WTC11 (cell line): ENCODE measurements at regions not wholly inside any gene's neighbourhood (a gene's known extent, or its start where the extent isn't known, plus 50 kb on each side); places are given as distances from the start of the nearest gene placed in this dataset.

Experiments used
- ATAC-seq: fragments of 200-7000 bp; cut with Tn5 transposase; 2 replicates; pipeline ENCODE4 v1.10.0; 2021; ENCODE audit warnings: mild to moderate bottlenecking, moderate library complexity
- CTCF ChIA-PET: fragments of 300-600 bp; sonication (Branson Sonifier 250); formaldehyde crosslinking; loops from one replicate; lab custom pipeline; 2021; ENCODE audit warnings: antibody characterized with exemption; lab: Charles Lee
- POLR2A ChIA-PET: fragments of 350-600 bp; sonication (Branson Sonifier 250); formaldehyde crosslinking; loops from one replicate; lab custom pipeline; 2021; ENCODE audit warnings: antibody characterized with exemption; lab: Charles Lee
- DNase-seq: peaks from one replicate; pipeline ENCODE4 v3.0.0; 2021; ENCODE audit warnings: low spot score
- H3K27ac Mint-ChIP-seq: 2 replicates; pipeline ENCODE4 v1.8.0; 2021; ENCODE audit warnings: mixed read lengths
- H3K27me3 Mint-ChIP-seq: 2 replicates; pipeline ENCODE4 v1.8.0; 2021; ENCODE audit warnings: low read depth, mild to moderate bottlenecking, moderate library complexity, mixed read lengths
- H3K36me3 Mint-ChIP-seq: 2 replicates; pipeline ENCODE4 v1.8.0; 2021; ENCODE audit warnings: mixed read lengths
- H3K4me1 Mint-ChIP-seq: 2 replicates; pipeline ENCODE4 v1.8.0; 2022; ENCODE audit warnings: mixed read lengths
- H3K4me3 Mint-ChIP-seq: 2 replicates; pipeline ENCODE4 v1.8.0; 2021; ENCODE audit warnings: mild to moderate bottlenecking, moderate library complexity, mixed read lengths
- H3K9me3 Mint-ChIP-seq: 2 replicates; pipeline ENCODE4 v1.8.0; 2021; ENCODE audit warnings: mixed read lengths
- AR ChIP-seq: fragments of 250-450 bp; sonication (Bioruptor Pico); IDR thresholded peaks from 2 replicates; pipeline ENCODE4 v1.9.0; 2021; ENCODE audit warnings: mild to moderate bottlenecking
- ATF1 ChIP-seq: sonication (generic); formaldehyde crosslinking; IDR thresholded peaks from 2 replicates; pipeline ENCODE4 v1.8.1; 2023; ENCODE audit warnings: mild to moderate bottlenecking, moderate library complexity, missing genetic modification reagents
- CBFB ChIP-seq: sonication (generic); formaldehyde crosslinking; IDR thresholded peaks from 2 replicates; pipeline ENCODE4 v1.8.1; 2022; ENCODE audit warnings: mild to moderate bottlenecking, low read depth, missing genetic modification reagents
- E2F4 ChIP-seq: sonication (generic); formaldehyde crosslinking; IDR thresholded peaks from 2 replicates; pipeline ENCODE4 v1.8.1; 2022; ENCODE audit warnings: low read depth, mild to moderate bottlenecking, moderate library complexity, missing genetic modification reagents, borderline replicate concordance
- ELF4 ChIP-seq: sonication (generic); formaldehyde crosslinking; IDR thresholded peaks from 2 replicates; pipeline ENCODE4 v1.8.1; 2022; ENCODE audit warnings: low read depth, mild to moderate bottlenecking, moderate library complexity, missing genetic modification reagents
- ERG ChIP-seq: fragments of 250-450 bp; sonication (Bioruptor Pico); IDR thresholded peaks from 2 replicates; pipeline ENCODE4 v1.8.0; 2021; ENCODE audit warnings: mild to moderate bottlenecking
- ETV6 ChIP-seq: sonication (generic); formaldehyde crosslinking; IDR thresholded peaks from 2 replicates; pipeline ENCODE4 v1.8.1; 2022; ENCODE audit warnings: mild to moderate bottlenecking, missing genetic modification reagents
- GTF2I ChIP-seq: fragments of 250-450 bp; sonication (Bioruptor Pico); conservative IDR thresholded peaks from 2 replicates; pipeline ENCODE4 v1.4.0; 2021; ENCODE audit warnings: mild to moderate bottlenecking
- JUN ChIP-seq: sonication (generic); formaldehyde crosslinking; IDR thresholded peaks from 2 replicates; pipeline ENCODE4 v1.8.0; 2023; ENCODE audit warnings: mild to moderate bottlenecking, missing genetic modification reagents
- NFE2L1 ChIP-seq: sonication (generic); formaldehyde crosslinking; IDR thresholded peaks from 2 replicates; pipeline ENCODE4 v1.8.1; 2023; ENCODE audit warnings: missing genetic modification reagents
- PRRX2 ChIP-seq: fragments of 250-450 bp; sonication (Bioruptor Pico); IDR thresholded peaks from 2 replicates; pipeline ENCODE4 v1.8.0; 2021; ENCODE audit warnings: mild to moderate bottlenecking
- SMAD3 ChIP-seq: sonication (generic); formaldehyde crosslinking; IDR thresholded peaks from 2 replicates; pipeline ENCODE4 v1.8.0; 2022; ENCODE audit warnings: missing genetic modification reagents, mild to moderate bottlenecking, borderline replicate concordance
- SP1 ChIP-seq: sonication (generic); formaldehyde crosslinking; conservative IDR thresholded peaks from 2 replicates; pipeline ENCODE4 v1.8.1; 2022; ENCODE audit warnings: missing genetic modification reagents
- TEAD1 ChIP-seq: sonication (generic); formaldehyde crosslinking; IDR thresholded peaks from 2 replicates; pipeline ENCODE4 v1.8.0; 2022; ENCODE audit warnings: mild to moderate bottlenecking, missing genetic modification reagents
- ZBTB21 ChIP-seq: sonication (generic); formaldehyde crosslinking; IDR thresholded peaks from 2 replicates; pipeline ENCODE4 v1.8.1; 2023; ENCODE audit warnings: mild to moderate bottlenecking, missing genetic modification reagents, borderline replicate concordance
- ZMAT4 ChIP-seq: fragments of 250-450 bp; sonication (Bioruptor Pico); IDR thresholded peaks from 2 replicates; pipeline ENCODE4 v1.9.0; 2021; ENCODE audit warnings: mild to moderate bottlenecking
- ZNF138 ChIP-seq: sonication (generic); formaldehyde crosslinking; conservative IDR thresholded peaks from 2 replicates; pipeline ENCODE4 v1.8.1; 2022; ENCODE audit warnings: mild to moderate bottlenecking, moderate library complexity, missing genetic modification reagents
- ZNF232 ChIP-seq: sonication (generic); formaldehyde crosslinking; IDR thresholded peaks from 2 replicates; pipeline ENCODE4 v1.8.0; 2022; ENCODE audit warnings: mild to moderate bottlenecking, missing genetic modification reagents
- ZNF263 ChIP-seq: sonication (generic); formaldehyde crosslinking; IDR thresholded peaks from 2 replicates; pipeline ENCODE4 v1.8.1; 2022; ENCODE audit warnings: low read depth, mild to moderate bottlenecking, moderate library complexity, missing genetic modification reagents
- ZNF423 ChIP-seq: fragments of 250-450 bp; sonication (Bioruptor Pico); IDR thresholded peaks from 2 replicates; pipeline ENCODE4 v2.1.2; 2022; ENCODE audit warnings: mild to moderate bottlenecking, moderate library complexity
- TF ChIP-seq, protein P1 (sequence below): sonication (generic); formaldehyde crosslinking; IDR thresholded peaks from 2 replicates; pipeline ENCODE4 v1.8.0; 2022; ENCODE audit warnings: missing genetic modification reagents
- TF ChIP-seq, protein P2 (sequence below): sonication (generic); formaldehyde crosslinking; IDR thresholded peaks from 2 replicates; pipeline ENCODE4 v1.8.1; 2023; ENCODE audit warnings: mild to moderate bottlenecking, missing genetic modification reagents, moderate library complexity
- TF ChIP-seq, protein P3 (sequence below): sonication (generic); formaldehyde crosslinking; conservative IDR thresholded peaks from 2 replicates; pipeline ENCODE4 v1.8.1; 2023; ENCODE audit warnings: mild to moderate bottlenecking, low read depth, missing genetic modification reagents, moderate library complexity

GRCh38 chr9:3682186-3682585 lies 156.4 kb upstream of the RFX3 start:
- H3K36me3 Mint-ChIP-seq, result no peaks in the 10 kb centered on the region
- CTCF ChIA-PET, result no interaction called here
- no peaks in the 10 kb centered on the region for H3K4me1 Mint-ChIP-seq
- H3K27me3 Mint-ChIP-seq, result no peaks in the 10 kb centered on the region
- DNase-seq (no peak), ATAC-seq (no peak)
- POLR2A ChIA-PET, result interaction anchor here (0.6 kb wide), 1 partner anchor 596 kb away, joined by 3 read pairs; no protein-coding TSS in a partner anchor
- H3K27ac Mint-ChIP-seq, result no peak overlapping the region
- no peaks in the 10 kb centered on the region; the same call in 1 of the 2 replicates for H3K9me3 Mint-ChIP-seq
- no peak overlapping the region for H3K4me3 Mint-ChIP-seq
- no peak for TF ChIP-seq CBFB
- TF ChIP-seq ZMAT4 (CRISPR knock-in tag), result no peak
- TF ChIP-seq ZNF263 (CRISPR knock-in tag), result no peak
- TF ChIP-seq, protein P1, sequence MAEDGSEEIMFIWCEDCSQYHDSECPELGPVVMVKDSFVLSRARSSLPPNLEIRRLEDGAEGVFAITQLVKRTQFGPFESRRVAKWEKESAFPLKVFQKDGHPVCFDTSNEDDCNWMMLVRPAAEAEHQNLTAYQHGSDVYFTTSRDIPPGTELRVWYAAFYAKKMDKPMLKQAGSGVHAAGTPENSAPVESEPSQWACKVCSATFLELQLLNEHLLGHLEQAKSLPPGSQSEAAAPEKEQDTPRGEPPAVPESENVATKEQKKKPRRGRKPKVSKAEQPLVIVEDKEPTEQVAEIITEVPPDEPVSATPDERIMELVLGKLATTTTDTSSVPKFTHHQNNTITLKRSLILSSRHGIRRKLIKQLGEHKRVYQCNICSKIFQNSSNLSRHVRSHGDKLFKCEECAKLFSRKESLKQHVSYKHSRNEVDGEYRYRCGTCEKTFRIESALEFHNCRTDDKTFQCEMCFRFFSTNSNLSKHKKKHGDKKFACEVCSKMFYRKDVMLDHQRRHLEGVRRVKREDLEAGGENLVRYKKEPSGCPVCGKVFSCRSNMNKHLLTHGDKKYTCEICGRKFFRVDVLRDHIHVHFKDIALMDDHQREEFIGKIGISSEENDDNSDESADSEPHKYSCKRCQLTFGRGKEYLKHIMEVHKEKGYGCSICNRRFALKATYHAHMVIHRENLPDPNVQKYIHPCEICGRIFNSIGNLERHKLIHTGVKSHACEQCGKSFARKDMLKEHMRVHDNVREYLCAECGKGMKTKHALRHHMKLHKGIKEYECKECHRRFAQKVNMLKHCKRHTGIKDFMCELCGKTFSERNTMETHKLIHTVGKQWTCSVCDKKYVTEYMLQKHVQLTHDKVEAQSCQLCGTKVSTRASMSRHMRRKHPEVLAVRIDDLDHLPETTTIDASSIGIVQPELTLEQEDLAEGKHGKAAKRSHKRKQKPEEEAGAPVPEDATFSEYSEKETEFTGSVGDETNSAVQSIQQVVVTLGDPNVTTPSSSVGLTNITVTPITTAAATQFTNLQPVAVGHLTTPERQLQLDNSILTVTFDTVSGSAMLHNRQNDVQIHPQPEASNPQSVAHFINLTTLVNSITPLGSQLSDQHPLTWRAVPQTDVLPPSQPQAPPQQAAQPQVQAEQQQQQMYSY (CRISPR knock-in tag), result no peak
- TF ChIP-seq, protein P2, sequence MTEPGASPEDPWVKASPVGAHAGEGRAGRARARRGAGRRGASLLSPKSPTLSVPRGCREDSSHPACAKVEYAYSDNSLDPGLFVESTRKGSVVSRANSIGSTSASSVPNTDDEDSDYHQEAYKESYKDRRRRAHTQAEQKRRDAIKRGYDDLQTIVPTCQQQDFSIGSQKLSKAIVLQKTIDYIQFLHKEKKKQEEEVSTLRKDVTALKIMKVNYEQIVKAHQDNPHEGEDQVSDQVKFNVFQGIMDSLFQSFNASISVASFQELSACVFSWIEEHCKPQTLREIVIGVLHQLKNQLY, result no peak
- no peak for TF ChIP-seq ATF1
- TF ChIP-seq, protein P3, sequence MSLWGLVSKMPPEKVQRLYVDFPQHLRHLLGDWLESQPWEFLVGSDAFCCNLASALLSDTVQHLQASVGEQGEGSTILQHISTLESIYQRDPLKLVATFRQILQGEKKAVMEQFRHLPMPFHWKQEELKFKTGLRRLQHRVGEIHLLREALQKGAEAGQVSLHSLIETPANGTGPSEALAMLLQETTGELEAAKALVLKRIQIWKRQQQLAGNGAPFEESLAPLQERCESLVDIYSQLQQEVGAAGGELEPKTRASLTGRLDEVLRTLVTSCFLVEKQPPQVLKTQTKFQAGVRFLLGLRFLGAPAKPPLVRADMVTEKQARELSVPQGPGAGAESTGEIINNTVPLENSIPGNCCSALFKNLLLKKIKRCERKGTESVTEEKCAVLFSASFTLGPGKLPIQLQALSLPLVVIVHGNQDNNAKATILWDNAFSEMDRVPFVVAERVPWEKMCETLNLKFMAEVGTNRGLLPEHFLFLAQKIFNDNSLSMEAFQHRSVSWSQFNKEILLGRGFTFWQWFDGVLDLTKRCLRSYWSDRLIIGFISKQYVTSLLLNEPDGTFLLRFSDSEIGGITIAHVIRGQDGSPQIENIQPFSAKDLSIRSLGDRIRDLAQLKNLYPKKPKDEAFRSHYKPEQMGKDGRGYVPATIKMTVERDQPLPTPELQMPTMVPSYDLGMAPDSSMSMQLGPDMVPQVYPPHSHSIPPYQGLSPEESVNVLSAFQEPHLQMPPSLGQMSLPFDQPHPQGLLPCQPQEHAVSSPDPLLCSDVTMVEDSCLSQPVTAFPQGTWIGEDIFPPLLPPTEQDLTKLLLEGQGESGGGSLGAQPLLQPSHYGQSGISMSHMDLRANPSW, result no peak
- TF ChIP-seq GTF2I (CRISPR knock-in tag), result no peak
- no peak for TF ChIP-seq ERG (CRISPR knock-in tag)
- TF ChIP-seq PRRX2, result no peak
- TF ChIP-seq NFE2L1 (CRISPR knock-in tag), result no peak
- no peak for TF ChIP-seq AR (CRISPR knock-in tag)
- TF ChIP-seq ZNF138 (CRISPR knock-in tag), result no peak
- no peak for TF ChIP-seq ZNF232 (CRISPR knock-in tag)
- TF ChIP-seq ETV6 (CRISPR knock-in tag), result no peak

GRCh38 chr9:3677541-3677940 lies 151.7 kb upstream of the RFX3 start:
- H3K9me3 Mint-ChIP-seq, result no peaks in the 10 kb centered on the region
- ChIA-PET CTCF (no interaction called here), POLR2A (no interaction called here)
- no peaks in the 10 kb centered on the region for H3K36me3 Mint-ChIP-seq
- no peak overlapping the region for H3K27ac Mint-ChIP-seq
- DNase-seq (no peak), ATAC-seq (no peak)
- H3K27me3 Mint-ChIP-seq, result no peaks in the 10 kb centered on the region
- H3K4me1 Mint-ChIP-seq, result no peaks in the 10 kb centered on the region
- H3K4me3 Mint-ChIP-seq, result no peak overlapping the region
- TF ChIP-seq E2F4 (CRISPR knock-in tag), result no peak
- TF ChIP-seq TEAD1 (CRISPR knock-in tag), result no peak
- no peak for TF ChIP-seq ELF4 (CRISPR knock-in tag)
- no peak for TF ChIP-seq ZNF423
- TF ChIP-seq SP1 (CRISPR knock-in tag), result no peak
- no peak for TF ChIP-seq SMAD3 (CRISPR knock-in tag)
- no peak for TF ChIP-seq ZBTB21 (CRISPR knock-in tag)
- TF ChIP-seq GTF2I (CRISPR knock-in tag), result no peak
- no peak for TF ChIP-seq JUN (CRISPR knock-in tag)
- TF ChIP-seq ERG (CRISPR knock-in tag), result no peak
